ENCODE measurements at regions not wholly inside any gene's neighbourhood (a gene's known extent, or its start where the extent isn't known, plus 50 kb on each side); places are given as distances from the start of the nearest gene placed in this dataset.

DNA sequence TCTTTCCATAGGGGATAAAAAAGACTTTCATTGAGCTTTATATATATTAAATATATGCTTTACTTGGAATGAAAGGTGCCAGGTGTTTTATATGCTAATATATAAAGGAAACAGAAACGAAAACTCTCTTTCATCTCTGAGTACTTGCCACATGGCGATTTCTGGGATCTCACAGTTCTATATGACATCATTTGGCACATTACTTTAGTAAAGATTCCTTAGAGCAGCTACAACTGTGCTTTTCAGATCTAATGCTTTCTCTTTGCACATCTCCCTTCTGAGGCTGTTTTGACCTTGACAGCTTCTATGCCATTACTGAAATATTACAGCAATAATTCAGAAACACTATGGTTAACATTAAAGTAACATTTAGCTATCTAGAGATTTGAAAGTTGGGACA, 1082.9 kb upstream of the CDH2 start:
- DNase-seq (ENCODE audit: low read depth in 1 of 2, low spot score in 1 of 2) = peak in 1 of 2 donors; percentile 17
- Histone ChIP-seq H3K27ac (no peak overlapping the region), H3K36me3 (no peaks in the 10 kb centered on the region), H3K4me3 (no peak overlapping the region), H3K27me3 (no peaks in the 10 kb centered on the region), H3K4me1 (ENCODE audit: low read depth) (no peaks in the 10 kb centered on the region), H3K9me3 (ENCODE audit: low read depth) (no peaks in the 10 kb centered on the region)
- no peak for TF ChIP-seq CTCF (IDR thresholded peaks at IDR 0.05; ENCODE audit: low read depth, low read length)

DNA sequence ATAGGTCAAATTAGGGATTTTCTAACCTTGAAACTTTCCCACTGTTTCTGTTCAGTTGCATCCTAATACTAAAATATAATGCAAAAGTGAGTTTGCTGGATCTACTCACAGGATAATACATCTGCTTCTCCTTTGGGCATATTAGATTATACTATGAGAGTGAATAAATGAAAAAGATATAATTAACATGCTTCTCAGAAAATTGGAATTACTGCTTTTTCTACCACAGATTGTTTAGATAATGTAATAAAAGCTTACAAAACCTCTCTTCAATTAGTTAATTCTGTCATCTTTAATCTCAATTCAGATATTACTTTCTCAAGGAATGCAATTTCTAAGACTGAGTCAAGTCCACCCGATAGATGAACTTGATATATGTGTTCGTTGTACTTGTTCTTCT, 1077.2 kb upstream of the CDH2 start:
- DNase-seq (ENCODE audit: low read depth in 1 of 2, low spot score in 1 of 2) = no peak
- H3K4me1 ChIP-seq (ENCODE audit: low read depth) = no peaks in the 10 kb centered on the region
- H3K36me3 ChIP-seq = no peaks in the 10 kb centered on the region
- no peak overlapping the region for H3K4me3 ChIP-seq
- no peaks in the 10 kb centered on the region for H3K27me3 ChIP-seq
- H3K9me3 ChIP-seq (ENCODE audit: low read depth) = no peaks in the 10 kb centered on the region
- H3K27ac ChIP-seq = no peak overlapping the region
- no peak for TF ChIP-seq CTCF (IDR thresholded peaks at IDR 0.05; ENCODE audit: low read depth, low read length)

- TF ChIP-seq CTCF (IDR thresholded peaks at IDR 0.05; ENCODE audit: low read depth, low read length) = no peak
- Histone ChIP-seq H3K9me3 (ENCODE audit: low read depth) (no peaks in the 10 kb centered on the region), H3K36me3 (no peaks in the 10 kb centered on the region), H3K4me1 (ENCODE audit: low read depth) (no peaks in the 10 kb centered on the region), H3K4me3 (no peak overlapping the region), H3K27me3 (no peaks in the 10 kb centered on the region), H3K27ac (no peak overlapping the region)
- no peak for DNase-seq (ENCODE audit: low read depth in 1 of 2, low spot score in 1 of 2)
Observed at GRCh38 chr18:29251681-29252080, 1074.8 kb upstream of the CDH2 start.

GRCh38 chr18:29250843-29251242, 1073.9 kb upstream of the CDH2 start:
- no peak for DNase-seq (ENCODE audit: low read depth in 1 of 2, low spot score in 1 of 2)
- Histone ChIP-seq H3K4me3 (no peak overlapping the region), H3K4me1 (ENCODE audit: low read depth) (no peaks in the 10 kb centered on the region), H3K9me3 (ENCODE audit: low read depth) (no peaks in the 10 kb centered on the region), H3K36me3 (no peaks in the 10 kb centered on the region), H3K27me3 (no peaks in the 10 kb centered on the region), H3K27ac (no peak overlapping the region)
- no peak for TF ChIP-seq CTCF (IDR thresholded peaks at IDR 0.05; ENCODE audit: low read depth, low read length)

- H3K9me3 ChIP-seq (ENCODE audit: low read depth) = no peaks in the 10 kb centered on the region
- no peak for DNase-seq (ENCODE audit: low read depth in 1 of 2, low spot score in 1 of 2)
- no peaks in the 10 kb centered on the region for H3K36me3 ChIP-seq
- no peak for TF ChIP-seq CTCF (IDR thresholded peaks at IDR 0.05; ENCODE audit: low read depth, low read length)
- no peak overlapping the region for H3K27ac ChIP-seq
- H3K4me3 ChIP-seq = no peak overlapping the region
- no peaks in the 10 kb centered on the region for H3K27me3 ChIP-seq
- no peaks in the 10 kb centered on the region for H3K4me1 ChIP-seq (ENCODE audit: low read depth)
Observed at GRCh38 chr18:29250259-29250658, 1073.3 kb upstream of the CDH2 start.

- no peak overlapping the region for H3K4me3 ChIP-seq
- H3K27ac ChIP-seq = no peak overlapping the region
- no peaks in the 10 kb centered on the region for H3K36me3 ChIP-seq
- no peaks in the 10 kb centered on the region for H3K27me3 ChIP-seq
- no peaks in the 10 kb centered on the region for H3K4me1 ChIP-seq (ENCODE audit: low read depth)
- no peaks in the 10 kb centered on the region for H3K9me3 ChIP-seq (ENCODE audit: low read depth)
- no peak for DNase-seq (ENCODE audit: low read depth in 1 of 2, low spot score in 1 of 2)
- TF ChIP-seq CTCF (IDR thresholded peaks at IDR 0.05; ENCODE audit: low read depth, low read length) = no peak
Observed at GRCh38 chr18:29248805-29249204, 1071.9 kb upstream of the CDH2 start.
